Breast epithelium (tissue), 3 donors: ENCODE measurements at regions not wholly inside any gene's neighbourhood (a gene's known extent, or its start where the extent isn't known, plus 50 kb on each side); places are given as distances from the start of the nearest gene placed in this dataset.

Source experiments
- CTCF ChIP-seq, 3 donors: fragments of 450-650 bp; IDR thresholded peaks; one replicate each; pipeline ENCODE4 v1.5.1; 2016 to 2017; ENCODE audit warnings: antibody characterized with exemption in 3 of 3, mild to moderate bottlenecking in 3 of 3, moderate library complexity in 3 of 3
- POLR2A ChIP-seq: fragments of 450-650 bp; IDR thresholded peaks from one replicate; pipeline ENCODE4 v1.6.1; 2016; ENCODE audit warnings: antibody characterized with exemption, mild to moderate bottlenecking, moderate library complexity
- POLR2AphosphoS5 ChIP-seq, 3 donors: sonication (generic); formaldehyde crosslinking; IDR thresholded peaks; one replicate each; pipeline ENCODE4 v1.6.1; 2017; ENCODE audit warnings: antibody characterized with exemption in 3 of 3

- no peak for TF ChIP-seq CTCF (IDR thresholded peaks at IDR 0.05)
- TF ChIP-seq POLR2AphosphoS5 (IDR thresholded peaks at IDR 0.05) = no peak
- TF ChIP-seq POLR2A = no peak
Measured at GRCh38 chr4:14700544-14700943, 301.7 kb upstream of the CPEB2 start.
